CD4-positive, alpha-beta T cell treated with Interferon gamma for 1 hour (primary cell): ENCODE measurements at regions not wholly inside any gene's neighbourhood (a gene's known extent, or its start where the extent isn't known, plus 50 kb on each side); places are given as distances from the start of the nearest gene placed in this dataset.
"Not testable (repeated sequence)": the region's sequence is repeated elsewhere in the genome, so short reads cannot be mapped to it uniquely, and the experiment has no call there.

Experiments
- DNase-seq: peaks from one replicate; pipeline ENCODE4 v3.0.0-alpha.2; 2020

GRCh38 chr6:44722736-44723135 lies 335.2 kb downstream of the CDC5L start:
- DNase-seq = no peak

- DNase-seq = no peak
Measured at GRCh38 chr6:44723439-44724197, 336.1 kb downstream of the CDC5L start.

- DNase-seq = no peak
Measured at GRCh38 chr6:44725070-44725469, 337.6 kb downstream of the CDC5L start.

GRCh38 chr6:44727651-44728630 lies 340.4 kb downstream of the CDC5L start:
- DNase-seq = no peak

- DNase-seq = no peak
Measured at GRCh38 chr6:44730771-44731391, 343.4 kb downstream of the CDC5L start.

- DNase-seq = no peak
Measured at GRCh38 chr6:44731485-44732095, 344.1 kb downstream of the CDC5L start.

GRCh38 chr6:44732243-44732642 lies 344.7 kb downstream of the CDC5L start:
- no peak for DNase-seq

GRCh38 chr6:44733126-44733525 lies 345.6 kb downstream of the CDC5L start:
- DNase-seq = no peak

- DNase-seq = no peak
Measured at GRCh38 chr6:44733868-44734267, 346.4 kb downstream of the CDC5L start.

GRCh38 chr6:44734886-44735629 lies 347.6 kb downstream of the CDC5L start:
- no peak for DNase-seq

GRCh38 chr6:44735630-44735963 lies 348.1 kb downstream of the CDC5L start:
- no peak for DNase-seq

- DNase-seq = no peak
Measured at GRCh38 chr6:44737341-44737740, 349.8 kb downstream of the CDC5L start.

GRCh38 chr6:44737829-44738528 lies 350.5 kb downstream of the CDC5L start:
- DNase-seq = no peak

GRCh38 chr6:44738601-44739146 lies 351.2 kb downstream of the CDC5L start:
- DNase-seq = no peak

- DNase-seq = no peak
Measured at GRCh38 chr6:44739181-44739580, 351.7 kb downstream of the CDC5L start.

- DNase-seq = no peak
Measured at GRCh38 chr6:44740566-44741120, 353.1 kb downstream of the CDC5L start.

- DNase-seq = no peak
Measured at GRCh38 chr6:44742201-44742600, 354.7 kb downstream of the CDC5L start.

- no peak for DNase-seq
Measured at GRCh38 chr6:44742828-44743372, 355.4 kb downstream of the CDC5L start.

GRCh38 chr6:44760116-44760515 lies 372.6 kb downstream of the CDC5L start:
- not testable (repeated sequence) for DNase-seq

- no peak for DNase-seq
Measured at GRCh38 chr6:44761046-44761445, 373.5 kb downstream of the CDC5L start.

- no peak for DNase-seq
Measured at GRCh38 chr6:44762496-44762895, 375.0 kb downstream of the CDC5L start.
